GM18861 (cell line): ENCODE measurements at regions not wholly inside any gene's neighbourhood (a gene's known extent, or its start where the extent isn't known, plus 50 kb on each side); places are given as distances from the start of the nearest gene placed in this dataset.

Source experiments
- ATAC-seq: cut with Tn5 transposase; IDR thresholded peaks from one replicate; pipeline ENCODE4 v1.9.1; 2021; ENCODE audit not compliant: unreplicated experiment

- ATAC-seq, result no peak
Measured at GRCh38 chr11:96595011-96595410, 205.2 kb downstream of the JRKL start.

- ATAC-seq, result no peak
Measured at GRCh38 chr11:96607864-96608558, 218.2 kb downstream of the JRKL start.

- no peak for ATAC-seq
Measured at GRCh38 chr11:96614101-96614500, 224.3 kb downstream of the JRKL start.

GRCh38 chr11:96614846-96615245 is 225.0 kb downstream of the JRKL start:
- no peak for ATAC-seq

GRCh38 chr11:96620464-96621044 is 230.7 kb downstream of the JRKL start:
- ATAC-seq, result no peak

- no peak for ATAC-seq
Measured at GRCh38 chr11:96621161-96621560, 231.3 kb downstream of the JRKL start.

GRCh38 chr11:96622026-96622634 is 232.3 kb downstream of the JRKL start:
- no peak for ATAC-seq

- ATAC-seq, result no peak
Measured at GRCh38 chr11:96624126-96624525, 234.3 kb downstream of the JRKL start.

GRCh38 chr11:96627376-96627775 is 237.6 kb downstream of the JRKL start:
- ATAC-seq, result no peak

- ATAC-seq, result no peak
Measured at GRCh38 chr11:96635655-96636054, 245.8 kb downstream of the JRKL start.

- no peak for ATAC-seq
Measured at GRCh38 chr11:96641261-96641660, 251.4 kb downstream of the JRKL start.

- no peak for ATAC-seq
Measured at GRCh38 chr11:96642583-96642982, 252.8 kb downstream of the JRKL start.

- no peak for ATAC-seq
Measured at GRCh38 chr11:96643173-96643572, 253.4 kb downstream of the JRKL start.

- ATAC-seq, result no peak
Measured at GRCh38 chr11:96647621-96648020, 257.8 kb downstream of the JRKL start.

GRCh38 chr11:96648991-96649390 is 259.2 kb downstream of the JRKL start:
- ATAC-seq, result no peak

- ATAC-seq, result no peak
Measured at GRCh38 chr11:96652516-96652915, 262.7 kb downstream of the JRKL start.

GRCh38 chr11:96655474-96655873 is 265.7 kb downstream of the JRKL start:
- ATAC-seq, result no peak

- no peak for ATAC-seq
Measured at GRCh38 chr11:96658436-96658835, 268.6 kb downstream of the JRKL start.

- ATAC-seq, result no peak
Measured at GRCh38 chr11:96664110-96664509, 274.3 kb downstream of the JRKL start.

- no peak for ATAC-seq
Measured at GRCh38 chr11:96680211-96681018, 290.6 kb downstream of the JRKL start.

GRCh38 chr11:96681019-96681716 is 291.4 kb downstream of the JRKL start:
- ATAC-seq, result no peak
